HG02759 (cell line): ENCODE measurements at regions not wholly inside any gene's neighbourhood (a gene's known extent, or its start where the extent isn't known, plus 50 kb on each side); places are given as distances from the start of the nearest gene placed in this dataset.

Experiments
- ATAC-seq: cut with Tn5 transposase; IDR thresholded peaks from one replicate; pipeline ENCODE4 v1.9.1; 2021; ENCODE audit warnings: mild to moderate bottlenecking, moderate library complexity; ENCODE audit not compliant: unreplicated experiment

- ATAC-seq, result no peak
Observed at GRCh38 chr3:135849827-135850226, 115.7 kb upstream of the PPP2R3A start.

DNA sequence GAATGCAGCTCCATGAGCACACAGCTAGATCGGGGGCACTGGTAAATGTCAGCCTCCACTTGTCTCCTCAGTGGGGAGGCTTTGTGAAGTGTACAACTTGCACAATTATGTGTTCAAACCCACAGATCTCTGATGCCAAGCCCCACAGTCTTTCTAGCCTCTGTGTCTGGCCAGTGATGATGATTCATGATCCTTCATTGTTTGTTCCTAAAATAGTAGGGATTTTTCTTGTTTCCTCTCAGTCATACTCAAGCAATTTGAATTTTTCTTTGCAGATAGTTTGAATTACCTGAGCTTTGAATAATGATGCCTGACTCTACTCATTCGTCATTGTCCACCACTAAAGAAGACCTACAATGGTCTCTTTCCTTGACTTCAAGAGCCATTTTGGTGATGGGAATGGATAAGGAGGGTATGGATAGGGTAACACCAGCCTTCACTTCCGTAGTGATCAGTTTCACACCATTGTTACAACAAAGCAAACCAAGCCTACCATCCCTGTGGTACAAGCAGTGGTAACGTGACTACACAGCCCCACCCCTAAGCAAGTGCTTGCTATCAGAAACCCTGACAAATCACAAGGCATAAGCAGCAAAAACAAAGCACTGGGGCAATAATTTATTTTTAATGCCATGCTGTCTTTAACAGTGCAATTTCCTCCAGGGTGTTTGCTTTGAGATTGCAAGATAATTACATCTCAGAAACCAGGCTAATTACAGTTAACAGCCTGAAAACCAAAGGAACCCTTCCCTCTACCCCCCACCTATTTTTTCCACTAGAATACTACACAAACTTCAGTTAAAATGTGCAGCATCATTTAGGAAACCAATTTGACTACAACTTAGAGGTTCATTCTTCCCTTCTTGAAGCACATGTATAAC, 114.1 kb upstream of the PPP2R3A start:
- ATAC-seq, result no peak

DNA sequence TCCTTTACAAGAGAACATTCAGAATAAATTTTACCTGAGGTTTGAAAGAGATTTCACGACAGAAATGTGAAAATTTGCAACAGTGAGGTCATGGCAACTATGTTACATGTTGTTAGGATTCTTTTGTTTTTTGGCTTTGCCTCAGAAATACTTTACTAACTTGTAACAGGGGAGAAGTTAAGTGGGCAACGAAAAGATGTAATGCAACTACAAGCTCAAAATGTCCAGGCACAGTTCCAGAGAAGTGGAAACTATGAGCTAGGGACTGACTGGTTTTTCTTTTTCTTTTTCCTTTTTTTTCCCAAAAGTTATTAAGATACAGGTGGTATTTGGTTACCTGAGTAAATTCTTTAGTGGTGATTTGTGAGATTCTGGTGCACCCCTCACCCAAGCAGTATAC, 111.5 kb upstream of the PPP2R3A start:
- ATAC-seq, result no peak

DNA sequence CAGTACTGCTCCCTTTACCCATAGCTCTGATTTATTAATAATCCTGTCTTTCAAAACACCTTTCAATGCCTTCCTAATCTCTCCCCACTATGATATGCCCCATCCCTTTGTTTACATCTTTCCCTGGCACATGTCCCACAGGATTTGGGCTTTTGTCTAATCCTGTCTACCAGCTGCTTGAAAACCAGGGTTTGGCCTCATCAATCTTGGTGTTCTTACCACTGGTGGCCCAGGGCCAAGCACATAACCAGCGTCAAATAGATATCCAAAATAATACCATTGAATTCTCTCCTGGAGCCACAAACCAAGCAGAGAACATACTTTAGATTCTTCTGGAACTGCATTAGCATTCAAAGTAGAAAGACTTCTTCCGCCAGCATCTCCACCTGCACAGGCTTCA, 104.8 kb upstream of the PPP2R3A start:
- ATAC-seq, result no peak

GRCh38 chr3:135862361-135862760, 103.2 kb upstream of the PPP2R3A start:
- no peak for ATAC-seq

GRCh38 chr3:135864060-135864459, 101.5 kb upstream of the PPP2R3A start:
- no peak for ATAC-seq

GRCh38 chr3:135865085-135865484, 100.4 kb upstream of the PPP2R3A start:
- ATAC-seq, result no peak

- ATAC-seq, result no peak
Observed at GRCh38 chr3:135865553-135865952, 100.0 kb upstream of the PPP2R3A start.

GRCh38 chr3:135867911-135868310, 97.6 kb upstream of the PPP2R3A start:
- ATAC-seq, result no peak

GRCh38 chr3:135868801-135869200, 96.7 kb upstream of the PPP2R3A start:
- no peak for ATAC-seq

DNA sequence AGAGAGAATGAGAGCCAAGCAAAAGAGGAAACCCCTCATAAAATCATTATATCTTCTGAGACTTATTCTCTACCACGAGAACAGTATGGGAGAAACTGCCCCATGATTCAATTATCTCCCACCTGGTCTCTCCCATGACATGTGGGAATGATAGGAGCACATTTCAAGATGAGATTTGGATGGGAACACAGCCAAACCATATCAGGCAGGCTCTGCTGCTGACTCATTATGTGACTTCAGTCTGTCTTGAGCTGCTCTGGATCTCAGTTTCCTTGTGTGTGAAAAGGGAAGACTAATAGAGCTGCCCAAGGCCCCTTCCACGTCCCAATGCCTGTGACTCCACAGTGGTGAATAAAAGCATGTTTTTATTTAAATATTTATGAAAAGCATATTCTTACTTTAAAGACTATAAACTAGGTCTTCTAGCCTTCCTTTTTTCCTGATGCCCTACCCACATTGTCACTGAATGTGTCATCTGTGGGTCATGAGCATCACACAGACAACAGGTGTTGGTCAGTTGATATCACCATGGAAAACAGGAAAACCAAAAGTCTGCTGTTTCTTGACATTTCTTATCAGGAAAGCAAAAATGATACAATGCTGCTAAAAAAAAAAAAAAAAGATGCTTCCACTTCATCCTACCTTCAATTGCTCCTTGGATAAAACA, 96.0 kb upstream of the PPP2R3A start:
- no peak for ATAC-seq

DNA sequence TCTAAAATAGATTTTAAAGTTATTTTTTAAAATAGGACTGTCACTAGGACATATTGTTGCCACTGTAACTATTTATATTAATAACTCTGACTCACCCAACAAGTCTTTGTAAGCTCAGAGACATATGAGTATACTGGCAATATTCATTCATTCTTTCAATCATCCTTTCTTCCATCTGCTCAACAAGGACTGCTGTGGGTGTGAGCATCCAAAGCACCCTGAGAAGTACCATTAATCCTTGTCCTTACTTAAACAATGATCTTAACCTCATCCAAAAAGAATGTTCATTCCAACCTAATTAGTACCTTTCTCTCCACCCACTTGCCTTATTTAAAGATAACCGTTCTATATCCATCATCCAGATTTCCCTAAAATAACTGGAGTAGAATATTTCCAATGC, 94.2 kb upstream of the PPP2R3A start:
- no peak for ATAC-seq

- ATAC-seq, result no peak
Observed at GRCh38 chr3:135874035-135874434, 91.5 kb upstream of the PPP2R3A start.

GRCh38 chr3:135878501-135878900, 87.0 kb upstream of the PPP2R3A start:
- no peak for ATAC-seq

DNA sequence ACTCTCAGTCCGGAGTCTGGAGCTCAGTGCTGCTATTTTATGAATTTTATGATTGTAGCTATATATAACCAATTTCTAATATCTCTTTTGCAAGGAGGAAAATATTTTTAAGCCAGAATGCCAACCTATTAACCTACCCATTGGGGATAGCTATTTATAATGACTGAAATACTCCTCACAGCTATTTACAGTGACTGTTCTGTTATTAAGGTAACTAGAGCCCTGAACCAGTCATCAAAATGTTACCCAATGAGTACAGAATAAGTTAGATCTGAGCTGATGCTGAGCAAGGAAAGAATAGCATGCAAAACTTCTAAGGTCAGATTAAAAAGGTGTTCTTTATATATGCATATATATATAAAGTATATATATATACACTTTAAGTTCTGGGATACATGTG, 79.6 kb upstream of the PPP2R3A start:
- no peak for ATAC-seq

GRCh38 chr3:135887220-135887619, 78.3 kb upstream of the PPP2R3A start:
- ATAC-seq, result no peak

DNA sequence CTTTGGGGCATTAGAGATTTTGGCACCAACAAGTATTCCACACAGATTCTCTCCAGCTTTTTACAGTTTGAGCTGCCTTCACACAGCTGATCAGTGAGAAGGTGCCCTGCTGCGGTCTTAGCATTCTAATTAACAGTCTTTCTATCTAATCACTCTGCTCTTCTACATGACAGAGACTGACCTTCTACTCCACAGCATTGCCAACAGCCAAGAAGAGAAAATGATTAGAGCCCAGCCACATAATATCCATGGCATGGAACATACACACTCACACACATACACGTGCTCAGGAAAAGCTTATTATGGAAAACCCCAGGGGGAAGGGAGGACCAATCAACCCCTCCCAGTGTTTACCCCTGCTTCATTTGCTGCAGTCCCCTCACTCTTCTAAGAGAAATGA, 76.1 kb upstream of the PPP2R3A start:
- no peak for ATAC-seq

- no peak for ATAC-seq
Observed at GRCh38 chr3:135891121-135891520, 74.4 kb upstream of the PPP2R3A start.

- peak; percentile 42 for ATAC-seq
Observed at GRCh38 chr3:135895106-135895733, 70.3 kb upstream of the PPP2R3A start.

- ATAC-seq, result no peak
Observed at GRCh38 chr3:135895734-135896121, 69.8 kb upstream of the PPP2R3A start.

DNA sequence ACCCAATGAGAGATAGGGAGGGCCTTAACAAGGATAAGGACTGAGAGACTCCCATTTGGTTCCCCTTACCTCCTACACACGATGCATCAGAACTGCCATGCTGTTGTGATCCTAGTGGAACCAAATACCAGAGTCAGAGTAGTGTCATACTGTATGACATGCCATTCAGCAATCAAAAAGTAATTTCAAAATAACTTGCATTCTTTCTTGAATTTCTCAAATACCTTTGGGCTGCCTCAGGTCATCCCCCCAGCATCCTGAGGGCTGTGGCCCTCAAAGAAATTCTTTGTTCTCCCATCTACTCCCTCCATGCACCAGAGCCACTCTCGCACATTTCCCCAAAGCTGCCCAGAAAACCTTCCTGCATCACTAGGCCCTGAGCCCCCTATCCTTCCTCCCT, 68.9 kb upstream of the PPP2R3A start:
- ATAC-seq, result no peak

- ATAC-seq, result no peak
Observed at GRCh38 chr3:135897715-135898114, 67.8 kb upstream of the PPP2R3A start.
